GM19467 (cell line): ENCODE measurements at regions not wholly inside any gene's neighbourhood (a gene's known extent, or its start where the extent isn't known, plus 50 kb on each side); places are given as distances from the start of the nearest gene placed in this dataset.
"Not testable (repeated sequence)": the region's sequence is repeated elsewhere in the genome, so short reads cannot be mapped to it uniquely, and the experiment has no call there.

Experiments
- ATAC-seq: cut with Tn5 transposase; IDR thresholded peaks from one replicate; pipeline ENCODE4 v1.9.1; 2021; ENCODE audit warnings: mild to moderate bottlenecking, moderate library complexity; ENCODE audit not compliant: unreplicated experiment

DNA sequence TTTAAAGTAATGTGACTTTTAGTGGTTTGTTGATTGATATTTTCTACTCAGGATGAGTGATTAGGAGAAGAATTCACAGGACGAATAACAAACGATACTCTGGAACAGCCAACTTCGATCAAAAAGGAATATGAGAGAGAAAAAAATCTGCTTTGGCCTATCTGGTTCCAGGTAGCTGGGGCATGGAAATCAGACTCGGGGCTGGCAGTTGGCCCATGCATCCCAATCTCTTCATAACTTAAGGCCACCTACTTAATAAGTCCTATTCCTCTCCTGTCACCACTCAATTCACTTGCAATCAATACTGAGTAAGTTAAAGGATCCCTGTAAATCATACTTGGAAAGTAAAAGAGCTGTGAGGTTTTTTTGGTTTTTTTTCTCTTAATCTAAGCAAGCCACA, 1116.2 kb downstream of the SORCS3 start:
- ATAC-seq: no peak

DNA sequence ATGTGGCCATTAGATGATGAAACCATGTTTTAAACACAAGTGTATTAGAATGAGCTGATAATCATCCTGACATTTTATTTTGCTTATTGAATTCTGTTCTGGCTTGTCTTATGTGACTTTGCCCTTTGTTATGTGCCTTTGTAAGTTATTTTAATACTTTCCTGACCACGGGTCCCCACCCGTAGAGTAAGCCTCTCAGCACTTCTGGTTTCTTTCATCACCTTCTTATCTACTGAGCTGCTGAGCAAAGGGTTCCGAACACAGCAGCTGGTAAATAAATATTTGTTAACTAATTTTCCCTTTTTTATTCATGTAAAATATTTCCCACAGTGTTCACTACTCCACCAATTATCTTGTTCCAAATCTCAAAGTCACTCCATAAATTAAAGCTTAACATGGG, 1115.3 kb downstream of the SORCS3 start:
- no peak for ATAC-seq

GRCh38 chr10:105751688-105752087, 1110.6 kb downstream of the SORCS3 start:
- no peak for ATAC-seq

DNA sequence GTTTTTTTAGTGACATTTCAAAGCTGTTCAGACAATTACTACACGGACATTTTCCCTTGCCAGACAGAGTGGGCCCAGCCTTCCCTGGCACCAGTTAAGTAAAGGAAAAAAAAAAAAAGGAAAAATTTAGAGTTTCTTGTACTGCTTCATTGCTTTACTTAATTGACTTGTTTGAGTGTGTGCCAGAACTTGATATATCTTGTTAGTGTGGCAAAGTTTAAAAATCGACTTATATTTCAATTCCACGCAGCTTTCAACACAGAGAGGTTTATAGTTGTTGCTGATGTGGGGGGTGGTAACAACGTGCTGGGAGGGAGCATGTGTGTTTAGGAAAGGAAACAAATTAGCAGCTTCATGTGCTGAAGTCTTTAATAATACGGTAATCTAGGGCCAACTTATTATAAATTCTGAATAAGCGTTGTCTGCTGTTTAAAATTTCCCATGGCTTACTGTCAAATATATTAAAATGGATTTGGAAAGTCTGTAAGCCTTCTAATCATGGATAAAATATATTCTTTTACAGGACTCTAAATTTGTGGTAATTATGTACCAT, 1104.6 kb downstream of the SORCS3 start:
- ATAC-seq: no peak

- ATAC-seq: no peak
Measured at GRCh38 chr10:105743343-105744056, 1102.4 kb downstream of the SORCS3 start.

DNA sequence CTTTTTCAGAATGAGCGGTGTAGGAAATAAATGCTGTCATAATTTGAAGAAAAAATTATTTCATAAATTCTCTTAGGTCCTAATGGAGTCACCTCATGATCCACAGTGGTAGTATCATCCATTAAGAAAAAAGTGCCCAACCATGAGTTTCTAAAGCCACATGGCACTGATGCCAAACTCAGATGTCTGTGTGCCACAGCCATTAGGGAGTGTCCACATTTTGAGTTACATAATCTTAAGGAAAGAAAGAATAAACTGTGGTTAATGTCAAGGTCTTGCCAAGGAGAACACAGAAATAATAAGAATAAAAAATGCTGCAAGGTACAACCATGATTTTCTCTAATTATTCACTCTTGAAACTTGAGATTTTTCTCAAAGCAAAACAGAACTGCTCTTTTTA, 1101.8 kb downstream of the SORCS3 start:
- ATAC-seq: no peak

DNA sequence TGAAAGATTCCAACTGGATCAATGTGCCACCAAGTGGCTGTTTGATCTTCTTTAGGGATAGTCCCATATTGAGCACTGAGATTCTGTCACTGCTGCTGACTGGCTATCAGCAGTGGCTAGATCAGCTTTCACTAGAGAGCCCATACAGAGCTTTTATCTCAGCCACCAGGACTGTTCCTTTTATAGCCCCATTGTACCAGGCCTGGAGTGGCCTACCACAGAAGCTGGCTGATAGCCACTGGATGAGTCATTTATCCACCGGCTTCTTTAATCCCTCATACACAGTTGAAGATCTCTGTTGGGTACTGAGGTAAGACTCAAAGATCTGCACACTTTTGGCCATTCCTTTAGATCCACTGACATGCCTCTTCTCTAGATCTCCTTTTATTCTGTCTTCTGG, 1101.1 kb downstream of the SORCS3 start:
- no peak for ATAC-seq

DNA sequence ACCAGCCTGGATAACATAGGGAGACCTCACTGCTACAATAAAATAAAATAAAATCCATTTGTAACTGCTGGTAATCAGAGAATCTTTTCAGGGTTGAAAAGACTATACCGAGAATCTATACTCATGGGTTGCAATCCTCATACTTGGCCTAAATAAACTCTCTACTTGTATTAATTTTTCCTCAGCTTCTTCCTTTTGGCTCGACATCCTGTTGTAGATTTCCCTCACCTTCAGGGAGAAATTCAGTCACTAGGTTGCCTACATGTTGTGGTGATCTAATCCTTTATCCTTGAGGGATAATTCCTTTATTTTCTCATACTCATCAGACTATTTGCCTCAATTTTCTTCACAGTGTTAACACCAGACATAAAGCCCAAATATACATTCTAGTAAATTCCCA, 1093.4 kb downstream of the SORCS3 start:
- ATAC-seq: no peak

DNA sequence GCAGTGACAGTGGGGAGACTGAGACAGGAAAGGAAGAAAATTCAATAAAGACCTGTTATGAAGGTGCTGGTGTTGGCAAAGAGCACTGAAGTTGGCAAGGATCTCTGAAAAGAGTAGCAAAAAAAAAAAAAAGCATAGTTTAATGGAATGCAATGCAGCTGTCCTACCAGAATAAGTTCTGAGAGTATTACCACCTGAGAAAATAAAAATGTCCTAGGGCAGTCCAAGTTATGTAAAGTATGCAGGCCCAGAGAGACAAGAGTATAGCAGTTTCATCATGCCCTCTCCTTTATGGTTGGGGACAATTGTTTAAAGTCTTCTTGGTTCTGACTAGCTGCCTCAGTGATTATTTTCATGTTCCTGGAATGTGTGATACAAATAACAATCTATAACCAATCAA, 1092.8 kb downstream of the SORCS3 start:
- ATAC-seq: no peak

- no peak for ATAC-seq
Measured at GRCh38 chr10:105729428-105729827, 1088.3 kb downstream of the SORCS3 start.

- ATAC-seq: not testable (repeated sequence)
Measured at GRCh38 chr10:105727586-105727985, 1086.5 kb downstream of the SORCS3 start.

- no peak for ATAC-seq
Measured at GRCh38 chr10:105727131-105727530, 1086.0 kb downstream of the SORCS3 start.

DNA sequence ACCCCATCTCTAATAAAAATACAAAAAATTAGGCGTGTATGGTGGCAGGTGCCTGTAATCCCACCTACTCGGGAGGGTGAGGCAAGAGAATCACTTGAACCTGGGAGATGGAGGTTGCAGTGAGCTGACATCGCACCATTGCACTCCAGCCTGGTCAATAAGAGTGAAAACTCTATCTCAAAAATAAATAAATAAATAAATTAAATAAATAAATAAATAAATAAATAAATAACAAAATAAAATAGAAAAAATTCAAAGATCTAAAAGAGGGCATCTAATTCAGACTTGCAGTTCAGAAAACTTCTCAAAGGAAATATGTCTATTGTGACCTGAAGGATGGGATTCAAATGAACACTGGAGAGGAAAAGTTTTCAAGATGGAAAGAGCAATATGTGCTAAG, 1085.1 kb downstream of the SORCS3 start:
- ATAC-seq: no peak

DNA sequence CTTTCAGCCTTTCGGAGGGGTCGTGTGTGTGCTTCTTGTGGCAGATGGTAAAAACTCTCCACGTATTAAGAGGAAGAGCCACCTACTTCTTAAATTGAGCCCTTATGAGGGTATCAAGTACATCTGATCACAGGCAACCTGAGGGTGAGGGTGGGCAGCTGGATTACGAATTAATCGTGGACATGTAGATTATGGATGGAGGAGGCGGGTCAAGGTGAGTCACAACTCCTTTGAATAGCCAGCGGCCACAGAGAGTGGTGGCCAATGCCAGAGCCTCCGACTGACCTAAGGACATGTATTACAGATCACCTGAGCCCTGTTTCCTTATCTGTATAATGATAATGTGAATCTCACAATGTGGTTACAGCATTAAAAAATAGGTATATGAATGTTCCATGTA, 1083.9 kb downstream of the SORCS3 start:
- ATAC-seq: no peak

- ATAC-seq: no peak
Measured at GRCh38 chr10:105718207-105718995, 1077.3 kb downstream of the SORCS3 start.

GRCh38 chr10:105714728-105715127, 1073.6 kb downstream of the SORCS3 start:
- no peak for ATAC-seq

GRCh38 chr10:105707603-105708002, 1066.5 kb downstream of the SORCS3 start:
- no peak for ATAC-seq

DNA sequence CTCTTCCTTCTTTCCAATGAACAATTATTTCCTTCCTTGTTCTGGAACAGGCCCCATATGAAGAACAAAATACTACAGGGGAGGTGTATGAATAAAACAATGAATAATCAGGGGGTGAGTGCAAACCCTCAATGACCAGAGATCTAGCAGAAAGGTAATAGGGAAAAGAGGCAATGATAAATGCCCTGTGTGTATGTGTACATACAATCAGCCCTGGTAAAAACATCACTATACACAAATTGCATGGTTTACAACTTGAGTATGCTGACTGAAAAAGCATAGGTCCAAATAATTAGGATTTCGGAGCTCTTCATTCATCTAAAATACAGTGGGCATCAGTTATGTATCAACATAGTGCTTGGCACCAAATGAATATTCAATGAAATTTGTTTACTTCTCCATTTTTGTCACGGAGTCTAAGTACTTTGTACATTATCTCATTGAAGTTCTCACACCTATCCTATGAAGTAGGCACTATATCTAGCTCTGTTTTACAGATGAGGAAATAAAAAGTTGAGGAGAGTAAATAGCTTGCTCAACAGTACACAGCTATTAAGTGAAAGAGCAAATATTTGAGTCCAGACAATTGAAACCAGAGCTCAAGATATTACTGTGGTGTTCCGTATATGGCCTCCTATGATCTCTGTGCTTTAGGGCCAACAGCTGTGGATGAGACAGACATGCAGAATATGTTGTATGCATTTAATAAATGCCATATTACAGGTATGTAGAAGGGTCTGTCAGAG, 1065.4 kb downstream of the SORCS3 start:
- no peak for ATAC-seq

- no peak for ATAC-seq
Measured at GRCh38 chr10:105702211-105702610, 1061.1 kb downstream of the SORCS3 start.

DNA sequence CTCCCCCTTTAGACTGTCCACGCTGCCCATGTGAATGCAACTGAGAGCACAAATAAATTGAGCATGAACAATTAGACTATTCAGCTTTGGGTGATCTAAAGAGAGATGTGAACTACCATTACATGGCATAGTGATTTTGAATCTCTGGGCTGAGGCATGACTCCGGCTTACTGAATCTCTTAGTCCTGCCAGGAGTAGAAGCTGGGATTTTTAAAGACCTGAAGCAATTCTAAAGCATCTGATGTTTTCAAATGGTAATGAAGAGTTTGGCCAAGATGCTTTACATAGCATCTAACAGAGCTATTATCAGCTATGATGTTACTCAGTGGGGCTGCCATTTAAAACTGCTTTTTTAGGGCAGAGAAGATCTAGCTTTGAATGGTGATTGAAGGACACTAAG, 1059.1 kb downstream of the SORCS3 start:
- no peak for ATAC-seq

DNA sequence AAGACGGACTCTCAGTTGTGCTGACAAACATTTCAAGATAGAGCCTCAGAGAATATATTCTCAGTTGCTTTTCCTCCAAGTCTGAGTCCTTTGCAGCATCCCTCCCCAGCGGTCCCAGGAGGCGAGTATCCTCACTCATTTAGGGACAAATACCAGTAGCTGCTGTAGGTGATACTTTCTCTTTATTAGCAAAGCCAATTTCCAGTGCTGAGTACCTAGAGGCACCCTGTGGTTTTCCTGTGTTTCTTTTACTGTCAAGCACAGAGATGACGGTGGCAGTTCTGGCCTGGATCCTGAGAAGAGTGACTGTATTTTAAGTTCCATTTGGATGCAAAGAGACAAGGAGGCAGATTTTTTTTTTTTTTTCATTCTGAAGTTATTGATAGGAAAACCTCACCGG, 1058.4 kb downstream of the SORCS3 start:
- ATAC-seq: no peak
